ENCODE measurements at regions not wholly inside any gene's neighbourhood (a gene's known extent, or its start where the extent isn't known, plus 50 kb on each side); places are given as distances from the start of the nearest gene placed in this dataset.

DNA sequence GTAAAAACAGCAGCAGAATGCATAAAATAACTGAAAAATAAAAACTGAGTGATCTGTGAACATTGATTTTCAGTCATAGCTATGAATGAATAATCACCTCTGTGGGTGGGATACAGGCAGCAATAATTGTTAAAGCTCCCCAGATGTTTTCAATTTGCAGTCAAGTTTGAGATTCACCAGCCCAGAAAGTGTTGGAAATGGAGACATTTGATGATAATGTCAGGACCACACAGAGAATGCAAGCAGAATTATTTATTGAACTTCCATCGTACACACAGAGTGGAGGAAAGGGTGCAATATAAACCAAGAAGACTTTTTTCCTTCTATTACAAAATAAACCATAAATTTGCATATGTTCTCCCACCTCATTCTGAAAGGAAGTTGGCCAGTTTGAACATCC, 601.7 kb downstream of the ANKRD7 start:
- TF ChIP-seq TAF1 (conservative IDR thresholded peaks at IDR 0.05) (no peak), GABPA (IDR thresholded peaks at IDR 0.05 in 1 of 2, conservative IDR thresholded peaks at IDR 0.05 in 1 of 2) (no peak), JUND (IDR thresholded peaks at IDR 0.05) (no peak), YY1 (IDR thresholded peaks at IDR 0.05) (no peak), SP1 (IDR thresholded peaks at IDR 0.05) (no peak)
- TF ChIP-seq, protein P1, sequence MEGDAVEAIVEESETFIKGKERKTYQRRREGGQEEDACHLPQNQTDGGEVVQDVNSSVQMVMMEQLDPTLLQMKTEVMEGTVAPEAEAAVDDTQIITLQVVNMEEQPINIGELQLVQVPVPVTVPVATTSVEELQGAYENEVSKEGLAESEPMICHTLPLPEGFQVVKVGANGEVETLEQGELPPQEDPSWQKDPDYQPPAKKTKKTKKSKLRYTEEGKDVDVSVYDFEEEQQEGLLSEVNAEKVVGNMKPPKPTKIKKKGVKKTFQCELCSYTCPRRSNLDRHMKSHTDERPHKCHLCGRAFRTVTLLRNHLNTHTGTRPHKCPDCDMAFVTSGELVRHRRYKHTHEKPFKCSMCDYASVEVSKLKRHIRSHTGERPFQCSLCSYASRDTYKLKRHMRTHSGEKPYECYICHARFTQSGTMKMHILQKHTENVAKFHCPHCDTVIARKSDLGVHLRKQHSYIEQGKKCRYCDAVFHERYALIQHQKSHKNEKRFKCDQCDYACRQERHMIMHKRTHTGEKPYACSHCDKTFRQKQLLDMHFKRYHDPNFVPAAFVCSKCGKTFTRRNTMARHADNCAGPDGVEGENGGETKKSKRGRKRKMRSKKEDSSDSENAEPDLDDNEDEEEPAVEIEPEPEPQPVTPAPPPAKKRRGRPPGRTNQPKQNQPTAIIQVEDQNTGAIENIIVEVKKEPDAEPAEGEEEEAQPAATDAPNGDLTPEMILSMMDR (IDR thresholded peaks at IDR 0.05; ENCODE audit: low read depth, low read length, missing input control) = no peak
- TF ChIP-seq, protein P2, sequence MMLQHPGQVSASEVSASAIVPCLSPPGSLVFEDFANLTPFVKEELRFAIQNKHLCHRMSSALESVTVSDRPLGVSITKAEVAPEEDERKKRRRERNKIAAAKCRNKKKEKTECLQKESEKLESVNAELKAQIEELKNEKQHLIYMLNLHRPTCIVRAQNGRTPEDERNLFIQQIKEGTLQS (IDR thresholded peaks at IDR 0.05) = no peak

Measured in liver (tissue), 3 donors.